Cardiac muscle cell (in vitro differentiated cells and primary cell): ENCODE measurements at regions not wholly inside any gene's neighbourhood (a gene's known extent, or its start where the extent isn't known, plus 50 kb on each side); places are given as distances from the start of the nearest gene placed in this dataset.
"Not testable (repeated sequence)": the region's sequence is repeated elsewhere in the genome, so short reads cannot be mapped to it uniquely, and the experiment has no call there.

Experiments used
- DNase-seq, 2 donors: peaks; one replicate each; pipeline versions ENCODE4 v3.0.0 to v3.0.0-alpha.2; 2010 to 2017; ENCODE audit warnings: low read depth in 1 of 2, low spot score in 1 of 2
- H3K27ac ChIP-seq: fragments of 200-600 bp; sonication (generic); 2 replicates; pipeline ENCODE4 v1.5.1; 2016
- H3K27me3 ChIP-seq: fragments of 200-600 bp; sonication (generic); 2 replicates; pipeline ENCODE4 v1.6.0; 2016; ENCODE audit warnings: control low read depth
- H3K36me3 ChIP-seq: fragments of 200-600 bp; sonication (generic); 2 replicates; pipeline ENCODE4 v1.5.1; 2016; ENCODE audit warnings: control low read depth
- H3K4me1 ChIP-seq: fragments of 200-600 bp; sonication (generic); 2 replicates; pipeline ENCODE4 v1.8.1; 2017; ENCODE audit warnings: low read depth, mild to moderate bottlenecking, mixed run types
- H3K4me3 ChIP-seq: fragments of 200-600 bp; sonication (generic); 2 replicates; pipeline ENCODE4 v1.5.1; 2016; ENCODE audit warnings: mild to moderate bottlenecking
- H3K9me3 ChIP-seq: fragments of 200-600 bp; sonication (generic); 2 replicates; pipeline ENCODE4 v1.5.1; 2017; ENCODE audit warnings: low read depth, mild to moderate bottlenecking, control low read depth
- CTCF ChIP-seq: IDR thresholded peaks from 2 replicates; pipeline ENCODE4 v1.5.1; 2012; ENCODE audit warnings: low read depth, mild to moderate bottlenecking, low read length

DNA sequence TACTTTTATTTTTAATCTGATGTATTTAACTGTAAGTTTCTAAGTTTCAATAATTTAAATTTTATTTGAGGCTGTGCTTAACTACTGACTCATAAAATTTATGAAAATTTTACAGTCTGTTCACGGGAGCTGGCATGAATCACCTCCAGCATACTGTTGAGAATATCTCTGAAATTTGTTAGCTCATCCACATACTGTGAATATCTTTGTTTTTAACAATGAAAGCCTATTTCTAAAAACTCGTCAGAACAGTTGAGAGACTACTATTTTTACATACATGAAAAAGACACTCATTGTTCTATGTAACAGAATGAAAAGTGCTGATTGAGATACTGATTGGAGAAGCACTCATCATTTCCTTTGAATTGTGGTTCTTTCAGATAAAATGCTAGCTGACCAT lies 749.3 kb downstream of the TENT5A start:
- no peak for TF ChIP-seq CTCF

DNA sequence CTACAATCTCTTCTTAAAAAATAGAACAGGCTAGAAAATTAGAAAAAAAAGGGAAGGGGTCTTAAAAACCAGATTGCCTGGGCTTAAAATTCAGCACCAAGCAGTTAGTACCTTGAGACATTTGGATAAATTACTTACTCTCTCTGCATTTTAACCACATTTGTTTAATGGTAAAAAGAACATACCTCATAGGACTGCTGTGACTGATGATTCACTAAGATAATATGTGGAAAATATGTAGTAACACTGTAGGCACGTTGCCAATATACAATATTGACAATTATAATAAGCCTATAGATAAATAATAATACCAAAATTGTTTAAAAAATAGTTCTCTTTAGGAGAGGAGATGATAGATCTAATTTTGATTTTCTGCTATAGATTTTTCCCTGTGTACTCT lies 750.4 kb downstream of the TENT5A start:
- Histone ChIP-seq H3K4me1 (no peaks in the 10 kb centered on the region), H3K4me3 (no peak overlapping the region), H3K27ac (no peak overlapping the region), H3K36me3 (no peaks in the 10 kb centered on the region), H3K9me3 (no peaks in the 10 kb centered on the region), H3K27me3 (no peaks in the 10 kb centered on the region)
- no peak for TF ChIP-seq CTCF
- peak in 1 of 2 donors; percentile 25 for DNase-seq

More for the DNA sequence above, 749.3 kb downstream of the TENT5A start:
- Histone ChIP-seq H3K4me3 (no peak overlapping the region), H3K9me3 (no peaks in the 10 kb centered on the region), H3K36me3 (no peaks in the 10 kb centered on the region), H3K4me1 (no peaks in the 10 kb centered on the region), H3K27me3 (no peaks in the 10 kb centered on the region), H3K27ac (no peak overlapping the region)
- peak in 1 of 2 donors; percentile 42 for DNase-seq

- H3K4me1 ChIP-seq, result no peaks in the 10 kb centered on the region
- no peaks in the 10 kb centered on the region for H3K9me3 ChIP-seq
- no peak for DNase-seq
- TF ChIP-seq CTCF, result no peak
- no peak overlapping the region for H3K27ac ChIP-seq
- H3K36me3 ChIP-seq, result no peaks in the 10 kb centered on the region
- H3K27me3 ChIP-seq, result no peaks in the 10 kb centered on the region
- no peak overlapping the region for H3K4me3 ChIP-seq
Measured at GRCh38 chr6:80991316-80991715, 761.2 kb downstream of the TENT5A start.

DNA sequence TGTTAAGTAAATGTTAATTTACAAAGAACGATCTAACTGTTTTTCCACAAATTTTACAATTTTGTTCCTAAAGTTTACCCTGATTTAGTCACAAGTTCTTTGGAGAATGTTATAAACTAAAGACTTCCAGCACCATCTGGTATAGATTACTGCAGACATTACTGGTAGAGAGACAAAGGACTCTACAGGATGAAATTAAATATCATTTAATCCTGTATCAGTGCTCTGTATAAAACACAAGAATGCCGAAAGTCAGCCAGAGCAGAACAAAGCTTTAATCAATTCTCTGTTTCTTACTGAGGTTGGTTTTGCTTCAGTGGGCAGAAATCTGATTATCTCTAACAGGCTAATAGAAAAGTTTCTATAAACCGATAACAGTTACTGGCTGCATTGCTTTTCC lies 763.6 kb downstream of the TENT5A start:
- no peaks in the 10 kb centered on the region for H3K4me1 ChIP-seq
- no peak overlapping the region for H3K27ac ChIP-seq
- no peak overlapping the region for H3K4me3 ChIP-seq
- H3K27me3 ChIP-seq, result no peaks in the 10 kb centered on the region
- no peaks in the 10 kb centered on the region for H3K9me3 ChIP-seq
- no peak for DNase-seq
- H3K36me3 ChIP-seq, result no peaks in the 10 kb centered on the region
- no peak for TF ChIP-seq CTCF

- no peaks in the 10 kb centered on the region for H3K27me3 ChIP-seq
- H3K36me3 ChIP-seq, result no peaks in the 10 kb centered on the region
- H3K9me3 ChIP-seq, result no peaks in the 10 kb centered on the region
- DNase-seq, result no peak
- no peaks in the 10 kb centered on the region for H3K4me1 ChIP-seq
- H3K4me3 ChIP-seq, result no peak overlapping the region
- H3K27ac ChIP-seq, result no peak overlapping the region
- no peak for TF ChIP-seq CTCF
Measured at GRCh38 chr6:80988286-80988685, 764.2 kb downstream of the TENT5A start.

GRCh38 chr6:80981226-80981625 lies 771.3 kb downstream of the TENT5A start:
- H3K36me3 ChIP-seq, H3K27me3 ChIP-seq, H3K4me3 ChIP-seq, H3K4me1 ChIP-seq, H3K9me3 ChIP-seq, H3K27ac ChIP-seq, DNase-seq: not testable (repeated sequence)
